Neuronal stem cell (in vitro differentiated cells): ENCODE measurements at regions not wholly inside any gene's neighbourhood (a gene's known extent, or its start where the extent isn't known, plus 50 kb on each side); places are given as distances from the start of the nearest gene placed in this dataset.

Experiments used
- DNase-seq: peaks from one replicate; pipeline ENCODE4 v3.0.0-alpha.2; 2013; ENCODE audit warnings: low spot score
- H2AFZ ChIP-seq: one replicate; pipeline ENCODE4 v1.6.1; 2013; ENCODE audit warnings: mild to moderate bottlenecking, low read length, inconsistent platforms
- H2AK5ac ChIP-seq: 2 replicates; pipeline ENCODE4 v1.6.1; 2013; ENCODE audit warnings: low read depth, mild to moderate bottlenecking, inconsistent platforms, low read length, moderate library complexity, mixed read lengths
- H2BK120ac ChIP-seq: 2 replicates; pipeline ENCODE4 v1.6.1; 2013; ENCODE audit warnings: low read depth, mild to moderate bottlenecking, inconsistent platforms, low read length, moderate library complexity, mixed read lengths
- H2BK12ac ChIP-seq: one replicate; pipeline ENCODE4 v1.6.1; 2013; ENCODE audit warnings: low read length, inconsistent platforms
- H2BK15ac ChIP-seq: 2 replicates; pipeline ENCODE4 v1.6.1; 2013; ENCODE audit warnings: mild to moderate bottlenecking, low read length, inconsistent platforms, mixed read lengths
- H2BK5ac ChIP-seq: one replicate; pipeline ENCODE4 v1.6.1; 2013; ENCODE audit warnings: inconsistent platforms, mild to moderate bottlenecking, low read length, moderate library complexity
- H3K14ac ChIP-seq: one replicate; pipeline ENCODE4 v1.6.1; 2013; ENCODE audit warnings: low read length, inconsistent platforms
- H3K18ac ChIP-seq: 2 replicates; pipeline ENCODE4 v1.6.1; 2013; ENCODE audit warnings: low read length, inconsistent platforms
- H3K23ac ChIP-seq: 2 replicates; pipeline ENCODE4 v1.6.1; 2013; ENCODE audit warnings: low read depth, mild to moderate bottlenecking, mixed read lengths, low read length, inconsistent platforms; ENCODE audit not compliant: poor library complexity
- H3K27ac ChIP-seq: replicated peaks from 3 replicates; pipeline ENCODE4 v1.5.1; 2013; ENCODE audit warnings: low read length, inconsistent platforms
- H3K27me3 ChIP-seq, 3 experiments: 2 replicates each; pipeline ENCODE4 v1.6.1; 2013; ENCODE audit warnings: low read length in 3 of 3, mild to moderate bottlenecking in 2 of 3, inconsistent platforms in 1 of 3, low read depth in 1 of 3, mixed read lengths in 1 of 3, moderate library complexity in 1 of 3; ENCODE audit not compliant: control insufficient read depth in 3 of 3, insufficient read depth in 3 of 3
- H3K36me3 ChIP-seq, 2 donors: replicated peaks in 1 of 2; 2 replicates each; pipeline ENCODE4 v1.6.1; 2013; ENCODE audit warnings: low read length in 2 of 2; ENCODE audit not compliant: control insufficient read depth in 2 of 2, insufficient read depth in 2 of 2
- H3K4ac ChIP-seq: 2 replicates; pipeline ENCODE4 v1.6.1; 2013; ENCODE audit warnings: inconsistent platforms, mild to moderate bottlenecking, low read length, moderate library complexity
- H3K4me1 ChIP-seq, 2 donors: 1 replicate in 1 of 2; 2 replicates in 1 of 2; pipeline ENCODE4 v1.6.1; 2013; ENCODE audit warnings: low read length in 2 of 2, low read depth in 1 of 2; ENCODE audit not compliant: control insufficient read depth in 2 of 2, insufficient read depth in 1 of 2
- H3K4me2 ChIP-seq: one replicate; pipeline ENCODE4 v1.6.1; 2013; ENCODE audit warnings: mild to moderate bottlenecking, low read length, inconsistent platforms; ENCODE audit not compliant: insufficient read depth, poor library complexity, severe bottlenecking
- H3K4me3 ChIP-seq, 2 donors: 2 replicates each; pipeline ENCODE4 v1.5.1; 2013; ENCODE audit warnings: low read length in 2 of 2, mild to moderate bottlenecking in 2 of 2, inconsistent platforms in 1 of 2, moderate library complexity in 1 of 2
- H3K79me1 ChIP-seq: one replicate; pipeline ENCODE4 v1.6.1; 2013; ENCODE audit warnings: low read depth, mild to moderate bottlenecking, inconsistent platforms, low read length, moderate library complexity
- H3K9ac ChIP-seq: one replicate; pipeline ENCODE4 v1.6.1; 2013; ENCODE audit warnings: mild to moderate bottlenecking, low read depth, low read length, inconsistent platforms; ENCODE audit not compliant: poor library complexity
- H3K9me3 ChIP-seq, 2 donors: replicated peaks in 1 of 2; 2 replicates each; pipeline versions ENCODE3 to v1.6.1; 2013; ENCODE audit warnings: low read length in 2 of 2, mild to moderate bottlenecking in 2 of 2, inconsistent platforms in 1 of 2, low read depth in 1 of 2, mixed read lengths in 1 of 2, moderate library complexity in 1 of 2; ENCODE audit not compliant: control insufficient read depth in 2 of 2, insufficient read depth in 1 of 2
- H4K8ac ChIP-seq: one replicate; pipeline ENCODE4 v1.6.1; 2013; ENCODE audit warnings: low read depth, mild to moderate bottlenecking, inconsistent platforms, low read length, moderate library complexity
- H4K91ac ChIP-seq: one replicate; pipeline ENCODE4 v1.6.1; 2013; ENCODE audit warnings: low read length, low read depth, mild to moderate bottlenecking, inconsistent platforms; ENCODE audit not compliant: poor library complexity
- WGBS, 2 donors: extraction: QIAGEN DNeasy Blood & Tissue Kit; methylation state at CpG; one replicate each; pipeline ENCODE4 v1.1.7; 2013; ENCODE audit warnings: missing lambda C conversion rate in 2 of 2, mixed read lengths in 1 of 2; ENCODE audit not compliant: insufficient read length in 2 of 2, insufficient replicate concordance in 1 of 2; ENCODE audit errors: extremely low coverage in 2 of 2; 5-methylcytosine and 5-hydroxymethylcytosine counted together

GRCh38 chr1:220363196-220363837, 91.1 kb upstream of the RAB3GAP2 start:
- Histone ChIP-seq H3K4ac (no peak overlapping the region), H3K27me3 (no peaks in the 10 kb centered on the region), H2BK120ac (no peak overlapping the region), H3K79me1 (no peaks in the 10 kb centered on the region), H2AFZ (no peak overlapping the region), H4K8ac (no peak overlapping the region), H2BK12ac (no peak overlapping the region), H3K4me3 (no peak overlapping the region), H3K4me1 (peaks cover 0 to 3% of the 10 kb centered on the region in 2 donors), H3K18ac (no peak overlapping the region), H3K23ac (no peak overlapping the region), H3K36me3 (no peaks in the 10 kb centered on the region), H2BK15ac (no peak overlapping the region), H3K9me3 (peaks cover 2 to 3% of the 10 kb centered on the region in 2 donors), H2AK5ac (no peak overlapping the region), H3K9ac (no peak overlapping the region), H3K4me2 (no peak overlapping the region), H4K91ac (no peak overlapping the region), H2BK5ac (no peak overlapping the region), H3K14ac (no peak overlapping the region), H3K27ac (no peak overlapping the region)
- DNase-seq = no peak
- no CpG with 5 or more reads among the region's 5 CpGs for WGBS, 2 donors

GRCh38 chr1:220356981-220357850, 85.0 kb upstream of the RAB3GAP2 start:
- Histone ChIP-seq H2BK12ac (no peak overlapping the region), H3K23ac (no peak overlapping the region), H3K4ac (no peak overlapping the region), H3K4me3 (no peak overlapping the region), H2AFZ (no peak overlapping the region), H3K4me1 (no peaks in the 10 kb centered on the region), H4K8ac (no peak overlapping the region), H3K9me3 (no peaks in the 10 kb centered on the region), H3K79me1 (no peaks in the 10 kb centered on the region), H2BK15ac (no peak overlapping the region), H3K4me2 (no peak overlapping the region), H3K14ac (no peak overlapping the region), H3K27ac (no peak overlapping the region), H3K9ac (no peak overlapping the region), H2BK120ac (no peak overlapping the region), H3K36me3 (no peaks in the 10 kb centered on the region), H3K18ac (no peak overlapping the region), H2BK5ac (no peak overlapping the region), H2AK5ac (no peak overlapping the region), H4K91ac (no peak overlapping the region), H3K27me3 (no peaks in the 10 kb centered on the region)
- no CpG with 5 or more reads among the region's 6 CpGs for WGBS, 2 donors
- no peak for DNase-seq

- no peak overlapping the region for H2AFZ ChIP-seq
- H3K27me3 ChIP-seq = no peaks in the 10 kb centered on the region
- no peaks in the 10 kb centered on the region for H3K36me3 ChIP-seq
- H2BK5ac ChIP-seq = no peak overlapping the region
- peak overlapping the region; percentile 75 for H2BK15ac ChIP-seq
- no peak overlapping the region for H4K8ac ChIP-seq
- H4K91ac ChIP-seq = no peak overlapping the region
- H2BK120ac ChIP-seq = no peak overlapping the region
- no peaks in the 10 kb centered on the region for H3K4me1 ChIP-seq
- no peak overlapping the region for H3K27ac ChIP-seq
- no peaks in the 10 kb centered on the region for H3K79me1 ChIP-seq
- H2BK12ac ChIP-seq = no peak overlapping the region
- H3K9me3 ChIP-seq = no peaks in the 10 kb centered on the region
- no peak overlapping the region for H3K9ac ChIP-seq
- H3K4me3 ChIP-seq = no peak overlapping the region
- H3K18ac ChIP-seq = peak overlapping the region; percentile 76
- H3K14ac ChIP-seq = peak overlapping the region; percentile 71
- no peak overlapping the region for H3K4me2 ChIP-seq
- WGBS, 2 donors = no CpG with 5 or more reads among the region's 24 CpGs
- H2AK5ac ChIP-seq = no peak overlapping the region
- no peak overlapping the region for H3K4ac ChIP-seq
- no peak for DNase-seq
- peak overlapping the region; percentile 73 for H3K23ac ChIP-seq
Measured at GRCh38 chr1:220353229-220354012, 81.2 kb upstream of the RAB3GAP2 start.

- Histone ChIP-seq H3K9ac (no peak overlapping the region), H3K4ac (no peak overlapping the region), H3K36me3 (no peaks in the 10 kb centered on the region), H3K18ac (no peak overlapping the region), H4K91ac (no peak overlapping the region), H4K8ac (no peak overlapping the region), H3K4me1 (no peaks in the 10 kb centered on the region), H2AK5ac (no peak overlapping the region), H2AFZ (no peak overlapping the region), H3K9me3 (no peaks in the 10 kb centered on the region), H2BK5ac (no peak overlapping the region), H3K27ac (no peak overlapping the region), H3K4me2 (no peak overlapping the region), H3K79me1 (no peaks in the 10 kb centered on the region), H3K14ac (no peak overlapping the region), H3K4me3 (no peak overlapping the region), H3K23ac (no peak overlapping the region), H2BK120ac (no peak overlapping the region), H2BK15ac (no peak overlapping the region), H2BK12ac (no peak overlapping the region), H3K27me3 (no peaks in the 10 kb centered on the region)
- WGBS, 2 donors = no CpG with 5 or more reads among the region's 7 CpGs
- DNase-seq = no peak
Measured at GRCh38 chr1:220348211-220348610, 76.0 kb upstream of the RAB3GAP2 start.
